ENCODE measurements at regions not wholly inside any gene's neighbourhood (a gene's known extent, or its start where the extent isn't known, plus 50 kb on each side); places are given as distances from the start of the nearest gene placed in this dataset.

GRCh38 chr3:106088304-106088703, 219.5 kb upstream of the CBLB start:
- Histone ChIP-seq H3K9ac (ENCODE audit: low read depth in 2 of 2, low read length in 2 of 2) (no peak overlapping the region), H3K27me3 (no peaks in the 10 kb centered on the region), H3K4me1 (no peaks in the 10 kb centered on the region), H3K4me3 (no peak overlapping the region), H3K36me3 (no peaks in the 10 kb centered on the region), H3K9me3 (no peaks in the 10 kb centered on the region), H3K27ac (no peak overlapping the region)
- TF ChIP-seq, protein P1, sequence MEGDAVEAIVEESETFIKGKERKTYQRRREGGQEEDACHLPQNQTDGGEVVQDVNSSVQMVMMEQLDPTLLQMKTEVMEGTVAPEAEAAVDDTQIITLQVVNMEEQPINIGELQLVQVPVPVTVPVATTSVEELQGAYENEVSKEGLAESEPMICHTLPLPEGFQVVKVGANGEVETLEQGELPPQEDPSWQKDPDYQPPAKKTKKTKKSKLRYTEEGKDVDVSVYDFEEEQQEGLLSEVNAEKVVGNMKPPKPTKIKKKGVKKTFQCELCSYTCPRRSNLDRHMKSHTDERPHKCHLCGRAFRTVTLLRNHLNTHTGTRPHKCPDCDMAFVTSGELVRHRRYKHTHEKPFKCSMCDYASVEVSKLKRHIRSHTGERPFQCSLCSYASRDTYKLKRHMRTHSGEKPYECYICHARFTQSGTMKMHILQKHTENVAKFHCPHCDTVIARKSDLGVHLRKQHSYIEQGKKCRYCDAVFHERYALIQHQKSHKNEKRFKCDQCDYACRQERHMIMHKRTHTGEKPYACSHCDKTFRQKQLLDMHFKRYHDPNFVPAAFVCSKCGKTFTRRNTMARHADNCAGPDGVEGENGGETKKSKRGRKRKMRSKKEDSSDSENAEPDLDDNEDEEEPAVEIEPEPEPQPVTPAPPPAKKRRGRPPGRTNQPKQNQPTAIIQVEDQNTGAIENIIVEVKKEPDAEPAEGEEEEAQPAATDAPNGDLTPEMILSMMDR (IDR thresholded peaks at IDR 0.05), result no peak
- intact Hi-C loops (cut with DNase I), result no loop called here
- DNase-seq, result no peak

- TF ChIP-seq, protein P1 (IDR thresholded peaks at IDR 0.05), result no peak
- intact Hi-C loops (cut with DNase I), result no loop called here
- H3K27ac ChIP-seq, result no peak overlapping the region
- H3K36me3 ChIP-seq, result no peaks in the 10 kb centered on the region
- H3K27me3 ChIP-seq, result no peaks in the 10 kb centered on the region
- no peak overlapping the region for H3K9ac ChIP-seq (ENCODE audit: low read depth in 2 of 2, low read length in 2 of 2)
- no peak overlapping the region for H3K4me3 ChIP-seq
- no peaks in the 10 kb centered on the region for H3K4me1 ChIP-seq
- H3K9me3 ChIP-seq, result no peaks in the 10 kb centered on the region
- DNase-seq, result no peak
Measured at GRCh38 chr3:106088899-106089298, 220.1 kb upstream of the CBLB start.

- Histone ChIP-seq H3K4me3 (no peak overlapping the region), H3K36me3 (no peaks in the 10 kb centered on the region), H3K4me1 (no peaks in the 10 kb centered on the region), H3K27ac (no peak overlapping the region), H3K9me3 (no peaks in the 10 kb centered on the region), H3K27me3 (no peaks in the 10 kb centered on the region), H3K9ac (ENCODE audit: low read depth in 2 of 2, low read length in 2 of 2) (no peak overlapping the region)
- DNase-seq, result no peak
- intact Hi-C loops (cut with DNase I), result no loop called here
- TF ChIP-seq, protein P1 (IDR thresholded peaks at IDR 0.05), result no peak
Measured at GRCh38 chr3:106089806-106090205, 221.0 kb upstream of the CBLB start.

DNA sequence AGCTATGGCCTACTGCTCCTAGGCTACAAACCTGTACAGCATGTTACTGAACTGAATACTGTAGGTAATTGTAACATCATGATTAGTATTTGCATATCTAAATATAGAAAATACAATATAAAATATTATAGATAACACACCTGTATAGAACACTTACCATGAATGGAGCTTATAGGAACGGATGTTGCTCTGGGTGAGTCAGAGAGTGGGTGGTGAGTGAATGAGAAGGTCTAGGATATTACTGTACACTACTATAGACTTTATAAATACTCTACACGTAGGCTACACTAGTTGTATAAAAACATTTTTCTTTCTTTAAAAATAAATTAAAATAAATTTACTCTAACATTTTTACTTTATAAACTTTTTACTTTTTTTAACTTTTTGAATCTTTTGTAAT, 224.0 kb upstream of the CBLB start:
- Histone ChIP-seq H3K4me1 (no peaks in the 10 kb centered on the region), H3K4me3 (no peak overlapping the region), H3K9ac (ENCODE audit: low read depth in 2 of 2, low read length in 2 of 2) (no peak overlapping the region), H3K27me3 (no peaks in the 10 kb centered on the region), H3K9me3 (no peaks in the 10 kb centered on the region), H3K27ac (no peak overlapping the region), H3K36me3 (no peaks in the 10 kb centered on the region)
- DNase-seq, result no peak
- TF ChIP-seq, protein P1 (IDR thresholded peaks at IDR 0.05), result no peak
- intact Hi-C loops (cut with DNase I), result no loop called here

- H3K4me1 ChIP-seq, result no peaks in the 10 kb centered on the region
- no peak overlapping the region for H3K27ac ChIP-seq
- no peaks in the 10 kb centered on the region for H3K36me3 ChIP-seq
- no peaks in the 10 kb centered on the region for H3K9me3 ChIP-seq
- no peak overlapping the region for H3K9ac ChIP-seq (ENCODE audit: low read depth in 2 of 2, low read length in 2 of 2)
- TF ChIP-seq, protein P1 (IDR thresholded peaks at IDR 0.05), result no peak
- intact Hi-C loops (cut with DNase I), result no loop called here
- no peaks in the 10 kb centered on the region for H3K27me3 ChIP-seq
- no peak overlapping the region for H3K4me3 ChIP-seq
- no peak for DNase-seq
Measured at GRCh38 chr3:106093616-106094015, 224.8 kb upstream of the CBLB start.

Measured in colonic mucosa (tissue), 4 donors.